ENCODE measurements at regions not wholly inside any gene's neighbourhood (a gene's known extent, or its start where the extent isn't known, plus 50 kb on each side); places are given as distances from the start of the nearest gene placed in this dataset.

DNA sequence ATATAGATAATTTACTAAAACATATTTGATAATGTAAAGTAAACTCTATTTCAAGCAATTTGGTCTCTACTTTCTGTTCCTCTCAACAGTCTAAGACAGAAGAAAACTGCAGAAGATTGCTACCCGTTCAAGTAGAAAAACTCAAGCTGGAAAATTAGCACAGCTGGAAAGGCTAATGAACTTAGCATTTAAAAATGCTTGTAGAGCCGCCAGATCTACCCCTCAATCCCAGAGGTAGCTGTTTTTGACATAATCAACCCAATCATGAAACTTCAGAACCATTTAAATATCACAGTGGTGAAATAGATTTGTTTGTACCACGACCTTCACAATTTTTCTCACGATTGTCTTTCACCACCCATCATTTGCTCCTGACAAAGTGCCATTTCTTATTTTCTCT, 479.5 kb downstream of the SPRY1 start:
- DNase-seq (ENCODE audit: low read depth, low spot score) = no peak
- Histone ChIP-seq H3K79me2 (ENCODE audit: control insufficient read depth, insufficient read depth, low read length) (no peaks in the 10 kb centered on the region), H3K9me1 (ENCODE audit: control insufficient read depth, extremely low read depth, insufficient read depth, low read length) (no peaks in the 10 kb centered on the region), H3K4me2 (ENCODE audit: control insufficient read depth, extremely low read depth, insufficient read depth, low read depth, low read length) (no peak overlapping the region), H3K9ac (ENCODE audit: control insufficient read depth, extremely low read depth, insufficient read depth, low read length) (no peak overlapping the region), H3K27me3 (ENCODE audit: control insufficient read depth, extremely low read depth, insufficient read depth, low read length) (no peaks in the 10 kb centered on the region), H2AFZ (ENCODE audit: control insufficient read depth, low read length) (no peak overlapping the region), H4K20me1 (ENCODE audit: control insufficient read depth, extremely low read depth, insufficient read depth, low read length) (no peaks in the 10 kb centered on the region), H3K27ac (ENCODE audit: control insufficient read depth, insufficient read depth, low read length) (no peak overlapping the region), H3K4me3 (ENCODE audit: control insufficient read depth in 2 of 3, extremely low read depth in 1 of 3, insufficient read depth in 2 of 3, low read depth in 1 of 3, low read length in 3 of 3) (no peak overlapping the region), H3K9me3 (ENCODE audit: control insufficient read depth, low read depth, low read length) (no peaks in the 10 kb centered on the region), H3K36me3 (ENCODE audit: control insufficient read depth in 2 of 2, extremely low read depth in 1 of 2, insufficient read depth in 2 of 2, low read length in 2 of 2) (no peaks in the 10 kb centered on the region), H3K4me1 (ENCODE audit: control insufficient read depth, extremely low read depth, insufficient read depth, low read length) (no peaks in the 10 kb centered on the region)
- dilution Hi-C loops (cut with MboI; ENCODE audit: extremely low pct_ligation_motif_present, low sequenced_read_pairs) = no loop called here
- no peak for FAIRE-seq
- TF ChIP-seq, protein P1, sequence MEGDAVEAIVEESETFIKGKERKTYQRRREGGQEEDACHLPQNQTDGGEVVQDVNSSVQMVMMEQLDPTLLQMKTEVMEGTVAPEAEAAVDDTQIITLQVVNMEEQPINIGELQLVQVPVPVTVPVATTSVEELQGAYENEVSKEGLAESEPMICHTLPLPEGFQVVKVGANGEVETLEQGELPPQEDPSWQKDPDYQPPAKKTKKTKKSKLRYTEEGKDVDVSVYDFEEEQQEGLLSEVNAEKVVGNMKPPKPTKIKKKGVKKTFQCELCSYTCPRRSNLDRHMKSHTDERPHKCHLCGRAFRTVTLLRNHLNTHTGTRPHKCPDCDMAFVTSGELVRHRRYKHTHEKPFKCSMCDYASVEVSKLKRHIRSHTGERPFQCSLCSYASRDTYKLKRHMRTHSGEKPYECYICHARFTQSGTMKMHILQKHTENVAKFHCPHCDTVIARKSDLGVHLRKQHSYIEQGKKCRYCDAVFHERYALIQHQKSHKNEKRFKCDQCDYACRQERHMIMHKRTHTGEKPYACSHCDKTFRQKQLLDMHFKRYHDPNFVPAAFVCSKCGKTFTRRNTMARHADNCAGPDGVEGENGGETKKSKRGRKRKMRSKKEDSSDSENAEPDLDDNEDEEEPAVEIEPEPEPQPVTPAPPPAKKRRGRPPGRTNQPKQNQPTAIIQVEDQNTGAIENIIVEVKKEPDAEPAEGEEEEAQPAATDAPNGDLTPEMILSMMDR (optimal IDR thresholded peaks at IDR 0.05 in 1 of 3, IDR thresholded peaks at IDR 0.05 in 1 of 3, conservative IDR thresholded peaks at IDR 0.05 in 1 of 3; ENCODE audit: extremely low read depth in 1 of 3, insufficient read depth in 2 of 3, low read length in 3 of 3) = no peak
- TF ChIP-seq EZH2 (IDR thresholded peaks at IDR 0.05; ENCODE audit: low read length) = no peak

DNA sequence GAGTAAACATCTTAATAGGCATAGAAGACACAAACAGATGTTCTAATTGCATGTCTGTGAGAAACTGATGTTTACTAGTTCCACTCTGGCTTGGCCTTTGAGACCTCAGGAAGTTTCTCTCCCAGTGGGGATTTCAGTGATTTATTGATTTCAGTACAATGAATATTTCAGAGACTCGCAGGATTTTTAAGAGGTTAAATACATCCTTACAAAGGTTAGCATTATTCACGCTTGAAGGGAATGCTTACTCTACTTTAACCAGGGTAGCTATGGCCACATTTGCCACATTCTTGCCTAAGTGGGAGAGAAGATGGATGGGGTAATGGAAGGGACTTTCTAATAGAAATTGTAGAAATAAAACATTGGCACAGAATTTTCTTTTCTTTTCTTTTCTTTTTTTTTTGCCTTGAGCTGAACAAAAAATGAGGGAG, 480.1 kb downstream of the SPRY1 start:
- H3K9ac ChIP-seq (ENCODE audit: control insufficient read depth, extremely low read depth, insufficient read depth, low read length) = no peak overlapping the region
- no peaks in the 10 kb centered on the region for H3K36me3 ChIP-seq (ENCODE audit: control insufficient read depth in 2 of 2, extremely low read depth in 1 of 2, insufficient read depth in 2 of 2, low read length in 2 of 2)
- no peak overlapping the region for H3K4me2 ChIP-seq (ENCODE audit: control insufficient read depth, extremely low read depth, insufficient read depth, low read depth, low read length)
- no peaks in the 10 kb centered on the region for H3K9me3 ChIP-seq (ENCODE audit: control insufficient read depth, low read depth, low read length)
- H4K20me1 ChIP-seq (ENCODE audit: control insufficient read depth, extremely low read depth, insufficient read depth, low read length) = no peaks in the 10 kb centered on the region
- no peak overlapping the region for H2AFZ ChIP-seq (ENCODE audit: control insufficient read depth, low read length)
- TF ChIP-seq, protein P1 (optimal IDR thresholded peaks at IDR 0.05 in 1 of 3, IDR thresholded peaks at IDR 0.05 in 1 of 3, conservative IDR thresholded peaks at IDR 0.05 in 1 of 3; ENCODE audit: extremely low read depth in 1 of 3, insufficient read depth in 2 of 3, low read length in 3 of 3) = no peak
- no peak for TF ChIP-seq EZH2 (IDR thresholded peaks at IDR 0.05; ENCODE audit: low read length)
- H3K27ac ChIP-seq (ENCODE audit: control insufficient read depth, insufficient read depth, low read length) = no peak overlapping the region
- no peaks in the 10 kb centered on the region for H3K9me1 ChIP-seq (ENCODE audit: control insufficient read depth, extremely low read depth, insufficient read depth, low read length)
- H3K4me3 ChIP-seq (ENCODE audit: control insufficient read depth in 2 of 3, extremely low read depth in 1 of 3, insufficient read depth in 2 of 3, low read depth in 1 of 3, low read length in 3 of 3) = no peak overlapping the region
- no peaks in the 10 kb centered on the region for H3K27me3 ChIP-seq (ENCODE audit: control insufficient read depth, extremely low read depth, insufficient read depth, low read length)
- no peak for DNase-seq (ENCODE audit: low read depth, low spot score)
- H3K4me1 ChIP-seq (ENCODE audit: control insufficient read depth, extremely low read depth, insufficient read depth, low read length) = no peaks in the 10 kb centered on the region
- FAIRE-seq = no peak
- H3K79me2 ChIP-seq (ENCODE audit: control insufficient read depth, insufficient read depth, low read length) = no peaks in the 10 kb centered on the region
- dilution Hi-C loops (cut with MboI; ENCODE audit: extremely low pct_ligation_motif_present, low sequenced_read_pairs) = no loop called here
